Activated naive CD8-positive, alpha-beta T cell treated with anti-CD3 and anti-CD28 coated beads, Interleukin-2, amount 50 U/mL, for 24 hours (primary cell): ENCODE measurements at regions not wholly inside any gene's neighbourhood (a gene's known extent, or its start where the extent isn't known, plus 50 kb on each side); places are given as distances from the start of the nearest gene placed in this dataset.

Experiments used
- ATAC-seq: fragments of 150-1000 bp; cut with Tn5 transposase; one replicate; pipeline ENCODE4 v1.10.0; 2021
- DNase-seq: peaks from one replicate; pipeline ENCODE4 v3.0.0; 2021
- H3K27ac Mint-ChIP-seq: one replicate; pipeline ENCODE4 v1.8.0; 2021; ENCODE audit warnings: mild to moderate bottlenecking, mixed read lengths
- H3K27me3 Mint-ChIP-seq: one replicate; pipeline ENCODE4 v1.8.0; 2021; ENCODE audit warnings: mixed read lengths
- H3K36me3 Mint-ChIP-seq: one replicate; pipeline ENCODE4 v1.8.0; 2021; ENCODE audit warnings: low read depth, mixed read lengths
- H3K4me1 Mint-ChIP-seq: one replicate; pipeline ENCODE4 v1.8.0; 2021; ENCODE audit warnings: mixed read lengths
- H3K4me3 Mint-ChIP-seq: one replicate; pipeline ENCODE4 v1.8.0; 2021; ENCODE audit warnings: mild to moderate bottlenecking, moderate library complexity, mixed read lengths
- H3K9me3 Mint-ChIP-seq: one replicate; pipeline ENCODE4 v1.8.0; 2021; ENCODE audit warnings: mixed read lengths

DNA sequence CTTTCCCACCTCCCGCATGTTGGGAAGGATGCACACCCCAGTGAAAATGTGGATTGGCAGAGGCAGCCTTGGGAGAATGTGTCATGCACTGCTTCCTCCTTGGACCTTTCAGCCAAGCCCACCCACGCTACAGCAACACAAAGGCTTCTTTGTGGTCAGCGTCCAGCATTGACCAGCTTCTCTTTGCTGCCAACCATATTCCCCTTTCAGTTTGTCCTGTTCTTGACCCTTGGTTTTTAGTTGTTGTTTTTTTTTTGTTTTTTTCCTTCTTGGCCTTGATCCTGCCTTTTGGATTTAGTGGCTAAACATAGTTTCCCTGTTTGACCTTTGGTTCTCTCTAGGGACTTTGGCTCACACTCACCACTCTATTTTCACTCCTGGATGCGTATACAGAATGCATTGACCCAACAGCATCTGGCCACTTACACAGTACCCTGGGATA, 573.6 kb downstream of the INSC start:
- Mint-ChIP-seq H3K27me3 (no peaks in the 10 kb centered on the region), H3K4me3 (no peak overlapping the region), H3K36me3 (no peaks in the 10 kb centered on the region), H3K27ac (no peak overlapping the region), H3K9me3 (peaks cover 16% of the 10 kb centered on the region), H3K4me1 (no peaks in the 10 kb centered on the region)
- ATAC-seq (no peak), DNase-seq (no peak)

GRCh38 chr11:15690320-15690719, 575.6 kb downstream of the INSC start:
- DNase-seq (no peak), ATAC-seq (no peak)
- H3K4me3 Mint-ChIP-seq = no peak overlapping the region
- no peaks in the 10 kb centered on the region for H3K4me1 Mint-ChIP-seq
- no peaks in the 10 kb centered on the region for H3K36me3 Mint-ChIP-seq
- H3K27me3 Mint-ChIP-seq = no peaks in the 10 kb centered on the region
- no peak overlapping the region for H3K27ac Mint-ChIP-seq
- peaks cover 5% of the 10 kb centered on the region for H3K9me3 Mint-ChIP-seq

DNA sequence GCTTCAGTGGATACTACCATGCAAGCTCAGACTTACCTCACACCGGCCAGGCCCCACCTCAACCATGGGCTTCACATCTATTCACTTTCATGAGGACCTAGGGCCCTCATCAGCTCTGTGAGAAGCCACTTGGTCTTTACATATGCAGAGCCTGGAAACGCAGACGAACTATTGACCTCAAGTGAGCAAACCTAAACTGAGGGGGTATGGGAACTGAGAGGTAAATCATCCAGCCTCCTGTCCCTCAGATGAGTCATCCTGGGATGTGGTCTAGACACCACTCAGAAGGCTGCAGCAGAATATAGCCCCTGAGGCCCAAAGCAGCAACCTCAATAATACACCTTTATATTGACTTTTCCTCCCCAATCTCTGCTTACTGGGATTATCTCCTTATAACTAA, 578.0 kb downstream of the INSC start:
- Mint-ChIP-seq H3K27me3 (no peaks in the 10 kb centered on the region), H3K4me1 (no peaks in the 10 kb centered on the region), H3K36me3 (no peaks in the 10 kb centered on the region), H3K9me3 (peaks cover 9% of the 10 kb centered on the region), H3K27ac (no peak overlapping the region), H3K4me3 (no peak overlapping the region)
- DNase-seq (no peak), ATAC-seq (no peak)

DNA sequence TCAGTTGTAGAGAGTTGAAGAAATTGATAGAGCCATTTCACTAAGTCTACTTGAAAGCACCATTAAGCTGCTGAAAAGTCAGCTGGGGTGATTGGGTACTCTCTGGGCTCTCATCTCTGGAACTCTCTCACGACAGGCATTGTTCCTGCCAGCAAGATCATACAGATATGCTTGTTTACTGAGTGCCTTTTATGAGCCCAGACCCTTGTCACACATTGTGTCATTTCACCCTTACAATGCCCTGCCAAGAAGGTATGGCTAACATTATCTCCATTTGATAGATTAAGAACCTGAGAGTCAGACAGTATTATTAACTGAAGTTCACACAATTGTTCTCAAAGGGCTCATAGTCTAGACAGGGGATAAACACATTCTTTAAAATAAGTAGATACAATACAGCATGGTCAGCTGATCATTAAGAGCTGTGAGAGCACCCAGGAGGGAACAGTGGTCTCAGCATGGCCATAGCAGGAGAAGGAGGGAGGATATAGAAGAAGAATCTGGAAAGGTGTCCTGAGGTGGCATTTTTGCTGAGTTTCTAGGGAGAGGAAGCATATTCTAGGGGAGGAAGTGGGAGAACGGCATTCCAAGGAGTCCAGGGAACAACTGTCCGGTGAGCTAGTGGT, 580.5 kb downstream of the INSC start:
- peaks cover 4% of the 10 kb centered on the region for H3K9me3 Mint-ChIP-seq
- no peak overlapping the region for H3K4me3 Mint-ChIP-seq
- DNase-seq = no peak
- H3K27ac Mint-ChIP-seq = no peak overlapping the region
- no peaks in the 10 kb centered on the region for H3K27me3 Mint-ChIP-seq
- no peaks in the 10 kb centered on the region for H3K4me1 Mint-ChIP-seq
- H3K36me3 Mint-ChIP-seq = no peaks in the 10 kb centered on the region
- no peak for ATAC-seq

GRCh38 chr11:15696069-15696468, 581.3 kb downstream of the INSC start:
- Mint-ChIP-seq H3K36me3 (no peaks in the 10 kb centered on the region), H3K4me1 (no peaks in the 10 kb centered on the region), H3K4me3 (no peak overlapping the region), H3K27ac (no peak overlapping the region), H3K9me3 (peaks cover 4% of the 10 kb centered on the region), H3K27me3 (no peaks in the 10 kb centered on the region)
- ATAC-seq = no peak
- DNase-seq = no peak

- Mint-ChIP-seq H3K4me3 (no peak overlapping the region), H3K27ac (no peak overlapping the region), H3K9me3 (peaks cover 4% of the 10 kb centered on the region), H3K27me3 (no peaks in the 10 kb centered on the region), H3K4me1 (no peaks in the 10 kb centered on the region), H3K36me3 (no peaks in the 10 kb centered on the region)
- DNase-seq = no peak
- ATAC-seq = peak; percentile 10
These were observed 582.9 kb downstream of the INSC start for GRCh38 chr11:15697437-15698236.

DNA sequence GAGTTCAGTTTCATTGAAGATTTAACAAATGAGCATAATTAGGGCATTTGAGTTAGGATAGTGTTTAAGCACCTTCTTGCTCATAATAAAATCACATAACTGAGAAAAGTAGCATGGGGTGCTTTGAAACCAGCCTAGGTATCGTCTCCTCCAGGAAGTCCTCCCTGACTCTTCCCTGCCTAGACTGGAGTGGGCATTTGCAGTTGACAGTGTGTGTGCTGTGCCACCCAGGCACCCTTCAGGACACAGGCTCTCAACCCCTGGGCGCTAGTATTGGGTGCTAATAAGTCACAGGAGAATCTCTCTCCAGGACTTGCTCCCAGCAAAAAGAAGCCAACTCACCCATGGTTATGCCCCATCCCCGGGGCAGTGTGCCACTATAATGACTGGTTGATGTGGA, 584.1 kb downstream of the INSC start:
- no peaks in the 10 kb centered on the region for H3K27me3 Mint-ChIP-seq

GRCh38 chr11:15699978-15700377, 585.3 kb downstream of the INSC start:
- H3K27ac Mint-ChIP-seq = no peak overlapping the region
- H3K4me1 Mint-ChIP-seq = no peaks in the 10 kb centered on the region

More for the DNA sequence above, 584.1 kb downstream of the INSC start:
- ATAC-seq (no peak), DNase-seq (no peak)
- H3K36me3 Mint-ChIP-seq = no peaks in the 10 kb centered on the region
- H3K4me1 Mint-ChIP-seq = no peaks in the 10 kb centered on the region
- H3K4me3 Mint-ChIP-seq = no peak overlapping the region
- H3K27ac Mint-ChIP-seq = no peak overlapping the region
- H3K9me3 Mint-ChIP-seq = peaks cover 4% of the 10 kb centered on the region

GRCh38 chr11:15700456-15700855, 585.7 kb downstream of the INSC start:
- H3K4me3 Mint-ChIP-seq = no peak overlapping the region
- H3K27ac Mint-ChIP-seq = no peak overlapping the region
- H3K27me3 Mint-ChIP-seq = no peaks in the 10 kb centered on the region
- peaks cover 2% of the 10 kb centered on the region for H3K9me3 Mint-ChIP-seq
- ATAC-seq (no peak), DNase-seq (no peak)
- H3K4me1 Mint-ChIP-seq = no peaks in the 10 kb centered on the region
- H3K36me3 Mint-ChIP-seq = no peaks in the 10 kb centered on the region

More at GRCh38 chr11:15699978-15700377, 585.3 kb downstream of the INSC start:
- Mint-ChIP-seq H3K9me3 (peaks cover 4% of the 10 kb centered on the region), H3K36me3 (no peaks in the 10 kb centered on the region), H3K27me3 (no peaks in the 10 kb centered on the region), H3K4me3 (no peak overlapping the region)
- DNase-seq (no peak), ATAC-seq (no peak)

- no peak for DNase-seq
- no peaks in the 10 kb centered on the region for H3K27me3 Mint-ChIP-seq
These were observed 589.3 kb downstream of the INSC start for GRCh38 chr11:15704064-15704463.

GRCh38 chr11:15704556-15704955, 589.8 kb downstream of the INSC start:
- Mint-ChIP-seq H3K4me3 (no peak overlapping the region), H3K9me3 (no peaks in the 10 kb centered on the region)

More at GRCh38 chr11:15704064-15704463, 589.3 kb downstream of the INSC start:
- Mint-ChIP-seq H3K4me3 (no peak overlapping the region), H3K27ac (no peak overlapping the region), H3K4me1 (no peaks in the 10 kb centered on the region), H3K9me3 (no peaks in the 10 kb centered on the region), H3K36me3 (no peaks in the 10 kb centered on the region)
- ATAC-seq = no peak

DNA sequence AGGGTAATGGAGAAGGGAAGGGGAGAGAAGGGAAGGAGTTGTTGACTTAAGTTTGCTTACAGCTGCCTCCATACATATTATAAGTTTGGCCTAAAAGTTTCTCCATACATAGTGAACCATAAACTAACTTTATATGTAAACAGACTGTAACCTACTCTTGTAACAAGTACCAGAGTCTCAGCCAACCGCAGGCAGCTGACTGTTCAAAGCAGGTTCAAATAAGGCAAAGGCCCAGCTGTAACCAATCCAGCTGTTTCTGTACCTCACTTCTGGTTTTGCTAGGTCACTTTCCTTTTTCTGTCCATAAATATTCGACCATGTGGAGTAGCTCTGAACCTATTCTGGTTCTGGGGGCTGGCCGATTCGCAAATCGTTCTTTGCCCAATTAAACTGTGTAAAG, 591.2 kb downstream of the INSC start:
- H3K4me1 Mint-ChIP-seq = no peaks in the 10 kb centered on the region
- no peak overlapping the region for H3K4me3 Mint-ChIP-seq
- DNase-seq (no peak), ATAC-seq (no peak)
- H3K27ac Mint-ChIP-seq = no peak overlapping the region
- H3K36me3 Mint-ChIP-seq = no peaks in the 10 kb centered on the region
- no peaks in the 10 kb centered on the region for H3K9me3 Mint-ChIP-seq
- H3K27me3 Mint-ChIP-seq = no peaks in the 10 kb centered on the region

More at GRCh38 chr11:15704556-15704955, 589.8 kb downstream of the INSC start:
- Mint-ChIP-seq H3K27ac (no peak overlapping the region), H3K36me3 (no peaks in the 10 kb centered on the region), H3K27me3 (no peaks in the 10 kb centered on the region), H3K4me1 (no peaks in the 10 kb centered on the region)
- DNase-seq = no peak
- ATAC-seq = no peak

- Mint-ChIP-seq H3K4me1 (no peaks in the 10 kb centered on the region), H3K27ac (no peak overlapping the region), H3K36me3 (no peaks in the 10 kb centered on the region), H3K27me3 (no peaks in the 10 kb centered on the region), H3K9me3 (no peaks in the 10 kb centered on the region), H3K4me3 (no peak overlapping the region)
- DNase-seq = no peak
- no peak for ATAC-seq
These were observed 592.5 kb downstream of the INSC start for GRCh38 chr11:15707194-15707593.

DNA sequence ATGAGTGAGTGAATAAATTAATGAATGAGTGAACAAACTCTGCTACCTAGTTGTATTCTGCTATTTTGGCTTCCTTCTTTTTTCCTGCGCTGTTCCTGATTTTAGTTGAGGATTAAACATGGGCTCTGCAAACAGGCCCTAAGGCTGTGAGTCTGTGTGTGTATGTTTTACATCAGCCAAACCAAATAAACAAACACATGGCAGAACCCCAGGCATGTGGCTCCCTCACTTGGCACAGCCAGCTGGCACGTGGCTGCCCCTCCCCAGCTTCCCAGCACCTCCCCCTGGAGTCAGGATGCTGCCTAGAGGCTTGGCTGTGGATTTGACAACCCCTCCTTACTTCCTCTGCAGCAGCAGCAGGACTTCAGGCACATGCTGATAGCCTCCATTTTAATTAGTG, 593.2 kb downstream of the INSC start:
- H3K4me1 Mint-ChIP-seq = no peaks in the 10 kb centered on the region
- ATAC-seq (no peak), DNase-seq (no peak)
- no peaks in the 10 kb centered on the region for H3K36me3 Mint-ChIP-seq
- no peaks in the 10 kb centered on the region for H3K9me3 Mint-ChIP-seq
- no peak overlapping the region for H3K4me3 Mint-ChIP-seq
- H3K27me3 Mint-ChIP-seq = no peaks in the 10 kb centered on the region
- no peak overlapping the region for H3K27ac Mint-ChIP-seq

DNA sequence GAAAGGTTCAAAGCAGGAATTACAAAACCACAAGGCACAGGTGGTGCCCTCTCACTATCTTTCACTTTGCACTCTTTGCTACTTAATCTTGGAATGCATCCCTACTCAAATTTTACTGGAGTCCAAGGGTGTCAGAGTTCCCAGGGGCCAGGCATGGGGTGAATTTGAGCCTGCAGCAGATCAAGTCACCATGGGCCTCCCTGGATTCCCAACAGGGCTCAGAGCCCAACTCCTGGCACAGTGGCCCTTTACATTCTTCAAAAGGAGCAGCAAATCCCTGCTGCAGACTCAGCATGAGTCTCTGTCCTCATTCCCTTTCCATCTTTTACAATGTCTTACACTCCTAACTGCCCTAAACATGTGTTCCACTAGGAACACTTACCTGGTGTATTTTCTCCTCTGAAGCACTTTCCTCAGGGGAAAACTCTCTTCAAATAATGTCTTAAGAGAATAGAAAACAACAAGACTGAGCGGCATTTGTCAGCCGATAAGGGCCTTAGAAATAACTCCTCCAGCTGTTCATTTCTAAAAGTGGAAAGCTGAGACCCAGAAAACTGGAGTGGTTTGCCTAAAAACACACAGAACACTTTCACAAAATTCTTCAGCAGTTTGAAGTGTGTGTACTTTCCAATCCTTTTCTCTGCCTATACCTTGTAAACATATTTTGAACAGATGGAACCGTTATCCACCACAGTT, 596.0 kb downstream of the INSC start:
- Mint-ChIP-seq H3K9me3 (no peaks in the 10 kb centered on the region), H3K4me3 (no peak overlapping the region), H3K36me3 (no peaks in the 10 kb centered on the region), H3K27ac (no peak overlapping the region), H3K4me1 (no peaks in the 10 kb centered on the region), H3K27me3 (no peaks in the 10 kb centered on the region)
- ATAC-seq (no peak), DNase-seq (no peak)
